ENCODE measurements at regions not wholly inside any gene's neighbourhood (a gene's known extent, or its start where the extent isn't known, plus 50 kb on each side); places are given as distances from the start of the nearest gene placed in this dataset.

DNA sequence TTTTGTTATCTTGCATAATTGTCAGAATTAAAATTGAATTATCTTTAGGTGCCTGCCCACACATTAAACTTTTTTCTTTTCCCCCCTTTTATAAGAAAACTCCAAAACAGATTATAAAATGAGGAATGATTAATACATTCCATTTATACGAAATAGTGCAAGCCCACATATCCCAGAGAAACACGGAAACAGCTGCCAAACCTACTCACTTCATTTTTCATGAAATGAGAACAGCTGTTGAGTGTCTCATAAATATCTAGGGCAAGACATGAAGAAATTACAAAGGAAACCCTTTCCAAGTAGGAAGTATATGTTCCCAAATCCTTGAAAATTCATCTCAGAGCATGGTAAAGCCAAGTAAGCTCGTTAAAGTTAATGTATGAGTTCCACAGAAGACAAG lies 459.4 kb upstream of the NMUR2 start:
- no peaks in the 10 kb centered on the region for H3K27me3 ChIP-seq (replicated peaks in 1 of 4; ENCODE audit: control extremely low read depth in 1 of 4, control insufficient read depth in 3 of 4, insufficient read depth in 4 of 4, low read length in 3 of 4)
- no peaks in the 10 kb centered on the region for H3K9me3 ChIP-seq (ENCODE audit: control extremely low read depth in 1 of 3, control insufficient read depth in 2 of 3, insufficient read depth in 1 of 3, low read length in 2 of 3)
- intact Hi-C loops (cut with micrococcal nuclease) = no loop called here
- Mint-ChIP-seq H3K27ac (no peak overlapping the region), H3K4me3 (no peak overlapping the region), H3K9me3 (ENCODE audit: insufficient read depth) (peaks cover 2% of the 10 kb centered on the region), H3K27me3 (no peaks in the 10 kb centered on the region), H3K4me1 (no peaks in the 10 kb centered on the region)
- no peak for TF ChIP-seq EZH2 (IDR thresholded peaks at IDR 0.05; ENCODE audit: borderline replicate concordance, insufficient read depth, low read depth, low read length, poor library complexity, severe bottlenecking)
- TF ChIP-seq, protein P1, sequence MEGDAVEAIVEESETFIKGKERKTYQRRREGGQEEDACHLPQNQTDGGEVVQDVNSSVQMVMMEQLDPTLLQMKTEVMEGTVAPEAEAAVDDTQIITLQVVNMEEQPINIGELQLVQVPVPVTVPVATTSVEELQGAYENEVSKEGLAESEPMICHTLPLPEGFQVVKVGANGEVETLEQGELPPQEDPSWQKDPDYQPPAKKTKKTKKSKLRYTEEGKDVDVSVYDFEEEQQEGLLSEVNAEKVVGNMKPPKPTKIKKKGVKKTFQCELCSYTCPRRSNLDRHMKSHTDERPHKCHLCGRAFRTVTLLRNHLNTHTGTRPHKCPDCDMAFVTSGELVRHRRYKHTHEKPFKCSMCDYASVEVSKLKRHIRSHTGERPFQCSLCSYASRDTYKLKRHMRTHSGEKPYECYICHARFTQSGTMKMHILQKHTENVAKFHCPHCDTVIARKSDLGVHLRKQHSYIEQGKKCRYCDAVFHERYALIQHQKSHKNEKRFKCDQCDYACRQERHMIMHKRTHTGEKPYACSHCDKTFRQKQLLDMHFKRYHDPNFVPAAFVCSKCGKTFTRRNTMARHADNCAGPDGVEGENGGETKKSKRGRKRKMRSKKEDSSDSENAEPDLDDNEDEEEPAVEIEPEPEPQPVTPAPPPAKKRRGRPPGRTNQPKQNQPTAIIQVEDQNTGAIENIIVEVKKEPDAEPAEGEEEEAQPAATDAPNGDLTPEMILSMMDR (IDR thresholded peaks at IDR 0.05) = no peak
- no peaks in the 10 kb centered on the region for H4K20me1 ChIP-seq (ENCODE audit: control insufficient read depth, insufficient read depth, low read length, poor library complexity, severe bottlenecking)
- H3K4me2 ChIP-seq (replicated peaks; ENCODE audit: low read depth, low read length, poor library complexity, severe bottlenecking) = no peak overlapping the region
- no peaks in the 10 kb centered on the region for H3K36me3 ChIP-seq (replicated peaks in 1 of 2; ENCODE audit: control extremely low read depth in 1 of 2, control insufficient read depth in 1 of 2, extremely low read depth in 1 of 2, insufficient read depth in 2 of 2, low read length in 1 of 2)
- H3K4me3 ChIP-seq (ENCODE audit: control extremely low read depth in 1 of 5, extremely low read depth in 1 of 5, insufficient read depth in 1 of 5, low read depth in 2 of 5, low read length in 4 of 5) = no peak overlapping the region
- POLR2A ChIA-PET = no interaction called here
- ATAC-seq (ENCODE audit: low read depth) = no peak
- no peaks in the 10 kb centered on the region for H3K4me1 ChIP-seq (ENCODE audit: control insufficient read depth in 2 of 2, insufficient read depth in 2 of 2, low read length in 2 of 2)
- H3K27ac ChIP-seq (ENCODE audit: low read length in 2 of 2) = no peak overlapping the region
- H3K9ac ChIP-seq (ENCODE audit: low read length) = no peak overlapping the region
- no peak overlapping the region for H2AFZ ChIP-seq (ENCODE audit: insufficient read depth, low read depth, low read length, poor library complexity, severe bottlenecking)
- no CpG with 5 or more reads among the region's 3 CpGs for WGBS (ENCODE audit: insufficient coverage)
- H3K79me2 ChIP-seq (ENCODE audit: control insufficient read depth, insufficient read depth, low read length) = no peaks in the 10 kb centered on the region
- DNase-seq = no peak
- CTCF ChIA-PET = no interaction called here

DNA sequence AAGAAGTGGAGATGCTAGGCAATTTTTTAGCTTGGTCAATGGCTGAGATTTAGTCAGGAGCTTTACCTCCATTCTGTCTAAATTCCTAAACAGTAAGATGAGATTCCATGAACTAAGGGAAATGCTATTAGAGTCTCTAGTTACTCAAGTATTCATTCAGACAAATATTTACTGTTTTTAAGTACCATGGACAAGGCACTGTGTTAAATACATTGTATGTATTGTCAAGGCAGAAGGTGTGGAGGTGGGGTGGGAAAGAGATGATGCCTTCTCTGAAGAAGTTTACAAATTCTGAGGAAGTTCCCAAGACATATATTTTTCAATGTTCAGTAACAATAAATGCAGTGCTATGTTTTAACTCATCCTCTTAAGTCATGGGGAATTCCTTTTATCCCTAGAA lies 459.9 kb upstream of the NMUR2 start:
- Mint-ChIP-seq H3K9me3 (ENCODE audit: insufficient read depth) (peaks cover 2% of the 10 kb centered on the region), H3K4me3 (no peak overlapping the region), H3K27me3 (no peaks in the 10 kb centered on the region), H3K4me1 (no peaks in the 10 kb centered on the region), H3K27ac (no peak overlapping the region)
- POLR2A ChIA-PET = no interaction called here
- CTCF ChIA-PET = no interaction called here
- H3K9ac ChIP-seq (ENCODE audit: low read length) = no peak overlapping the region
- H4K20me1 ChIP-seq (ENCODE audit: control insufficient read depth, insufficient read depth, low read length, poor library complexity, severe bottlenecking) = no peaks in the 10 kb centered on the region
- H3K36me3 ChIP-seq (replicated peaks in 1 of 2; ENCODE audit: control extremely low read depth in 1 of 2, control insufficient read depth in 1 of 2, extremely low read depth in 1 of 2, insufficient read depth in 2 of 2, low read length in 1 of 2) = no peaks in the 10 kb centered on the region
- H3K27ac ChIP-seq (ENCODE audit: low read length in 2 of 2) = no peak overlapping the region
- H2AFZ ChIP-seq (ENCODE audit: insufficient read depth, low read depth, low read length, poor library complexity, severe bottlenecking) = no peak overlapping the region
- H3K4me2 ChIP-seq (replicated peaks; ENCODE audit: low read depth, low read length, poor library complexity, severe bottlenecking) = no peak overlapping the region
- H3K79me2 ChIP-seq (ENCODE audit: control insufficient read depth, insufficient read depth, low read length) = no peaks in the 10 kb centered on the region
- no peaks in the 10 kb centered on the region for H3K9me3 ChIP-seq (ENCODE audit: control extremely low read depth in 1 of 3, control insufficient read depth in 2 of 3, insufficient read depth in 1 of 3, low read length in 2 of 3)
- no peak for ATAC-seq (ENCODE audit: low read depth)
- H3K4me3 ChIP-seq (ENCODE audit: control extremely low read depth in 1 of 5, extremely low read depth in 1 of 5, insufficient read depth in 1 of 5, low read depth in 2 of 5, low read length in 4 of 5) = no peak overlapping the region
- no peaks in the 10 kb centered on the region for H3K4me1 ChIP-seq (ENCODE audit: control insufficient read depth in 2 of 2, insufficient read depth in 2 of 2, low read length in 2 of 2)
- no peak for TF ChIP-seq EZH2 (IDR thresholded peaks at IDR 0.05; ENCODE audit: borderline replicate concordance, insufficient read depth, low read depth, low read length, poor library complexity, severe bottlenecking)
- TF ChIP-seq, protein P1 (IDR thresholded peaks at IDR 0.05) = no peak
- intact Hi-C loops (cut with micrococcal nuclease) = no loop called here
- no peaks in the 10 kb centered on the region for H3K27me3 ChIP-seq (replicated peaks in 1 of 4; ENCODE audit: control extremely low read depth in 1 of 4, control insufficient read depth in 3 of 4, insufficient read depth in 4 of 4, low read length in 3 of 4)
- no peak for DNase-seq
